Activated CD4-positive, alpha-beta T cell treated with anti-CD3 and anti-CD28 coated beads for 36 hours (primary cell): ENCODE measurements at regions not wholly inside any gene's neighbourhood (a gene's known extent, or its start where the extent isn't known, plus 50 kb on each side); places are given as distances from the start of the nearest gene placed in this dataset.

Source experiments
- ATAC-seq: fragments of 200-7000 bp; cut with Tn5 transposase; one replicate; pipeline ENCODE4 v1.10.0; 2021; ENCODE audit warnings: mild to moderate bottlenecking, moderate library complexity
- CTCF ChIA-PET: fragments of 350-600 bp; sonication (Branson Sonifier 250); formaldehyde crosslinking; loops from one replicate; lab custom pipeline; 2021; ENCODE audit warnings: antibody characterized with exemption; lab: Charles Lee
- POLR2A ChIA-PET: fragments of 350-600 bp; sonication (Branson Sonifier 250); formaldehyde crosslinking; loops from one replicate; lab custom pipeline; 2021; ENCODE audit warnings: antibody characterized with exemption, inconsistent platforms; lab: Charles Lee
- DNase-seq: peaks from one replicate; pipeline ENCODE4 v3.0.0-alpha.2; 2020
- H3K27ac Mint-ChIP-seq: one replicate; pipeline ENCODE4 v1.8.0; 2021; ENCODE audit warnings: mixed read lengths
- H3K27me3 Mint-ChIP-seq: one replicate; pipeline ENCODE4 v1.8.0; 2021; ENCODE audit warnings: mixed read lengths
- H3K36me3 Mint-ChIP-seq: one replicate; pipeline ENCODE4 v1.8.0; 2021; ENCODE audit warnings: low read depth, mixed read lengths
- H3K4me1 Mint-ChIP-seq: one replicate; pipeline ENCODE4 v1.8.0; 2021; ENCODE audit warnings: mixed read lengths
- H3K4me3 Mint-ChIP-seq: one replicate; pipeline ENCODE4 v1.8.0; 2021; ENCODE audit warnings: mild to moderate bottlenecking, moderate library complexity, mixed read lengths
- H3K9me3 Mint-ChIP-seq: one replicate; pipeline ENCODE4 v1.8.0; 2021; ENCODE audit warnings: low read depth, mixed read lengths
- intact Hi-C, 2 experiments: fragments of 100-400 bp; cut with DNase I in 1 of 2; cut with micrococcal nuclease in 1 of 2; formaldehyde crosslinking; loops; one replicate each; pipeline versions ENCODE4 v1.14.2 to v1.15.1; 2022 to 2024; cut with DNase I, micrococcal nuclease

DNA sequence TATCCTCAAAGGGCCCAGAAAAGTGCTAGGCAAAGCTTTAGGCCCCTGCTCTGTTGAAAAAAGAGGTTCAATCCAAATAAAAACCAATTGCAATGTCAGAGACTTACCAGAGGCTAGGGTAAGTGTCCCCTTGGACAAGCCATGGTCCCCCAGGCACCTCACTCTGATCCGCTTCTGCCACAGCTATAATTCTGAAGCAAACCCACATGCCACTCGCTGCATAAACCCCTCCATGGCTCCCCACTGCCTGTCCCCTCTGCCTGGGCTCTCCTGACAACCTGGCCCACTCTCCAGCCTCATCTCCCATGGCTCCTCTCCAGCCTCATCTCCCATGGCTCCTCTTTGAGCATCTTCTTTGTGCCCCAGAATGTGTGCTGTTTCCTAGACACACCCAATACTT lies 169.6 kb upstream of the TLE3 start:
- intact Hi-C loops: loop anchor here in 1 of 2 experiments (10.0 kb wide), 1 partner anchor 513 kb away; no protein-coding TSS in a partner anchor
- ChIA-PET CTCF (no interaction called here), POLR2A (no interaction called here)
- H3K9me3 Mint-ChIP-seq: no peaks in the 10 kb centered on the region
- H3K27ac Mint-ChIP-seq: no peak overlapping the region
- no peak for ATAC-seq
- peaks cover 49% of the 10 kb centered on the region for H3K4me1 Mint-ChIP-seq
- no peak for DNase-seq
- H3K36me3 Mint-ChIP-seq: no peaks in the 10 kb centered on the region
- peaks cover 15% of the 10 kb centered on the region for H3K27me3 Mint-ChIP-seq
- H3K4me3 Mint-ChIP-seq: no peak overlapping the region

DNA sequence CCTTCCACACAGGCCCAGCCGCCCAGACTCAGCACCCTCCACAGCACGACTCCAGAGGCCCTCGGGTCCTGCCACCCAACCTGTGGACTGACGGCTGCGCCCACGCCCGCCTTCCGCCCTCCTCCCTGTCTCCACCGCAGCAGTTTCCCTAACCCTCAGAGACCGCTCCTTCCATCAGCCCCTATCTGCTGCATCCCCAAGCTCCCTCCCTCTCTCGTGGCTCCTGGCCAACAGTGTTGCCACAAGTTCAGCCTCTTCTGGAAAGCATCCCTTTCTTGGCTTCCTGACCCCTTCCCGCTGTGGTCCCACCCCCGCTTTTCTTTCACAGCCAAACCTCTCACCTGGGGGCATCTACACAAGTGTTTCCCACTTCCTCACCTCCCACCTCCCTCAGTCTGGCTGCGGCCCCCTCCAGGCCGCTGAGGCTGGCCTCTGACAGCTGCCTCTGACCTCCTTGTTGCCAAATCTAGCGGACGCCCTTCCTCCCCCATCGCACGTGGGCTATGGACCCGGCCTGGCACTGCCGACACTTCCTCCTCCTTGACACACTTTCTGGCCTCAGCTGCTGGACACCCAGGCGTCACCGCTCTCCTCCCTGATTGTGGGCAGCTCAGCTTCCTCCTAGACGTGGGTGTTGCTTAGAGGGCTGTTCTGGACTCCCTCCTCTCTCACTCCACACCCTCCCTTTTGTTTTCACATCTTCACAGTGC lies 168.8 kb upstream of the TLE3 start:
- peaks cover 14% of the 10 kb centered on the region for H3K27me3 Mint-ChIP-seq
- ATAC-seq: no peak
- H3K9me3 Mint-ChIP-seq: no peaks in the 10 kb centered on the region
- H3K4me1 Mint-ChIP-seq: peaks cover 48% of the 10 kb centered on the region
- no peak overlapping the region for H3K4me3 Mint-ChIP-seq
- DNase-seq: no peak
- intact Hi-C loops: loop anchor here in 1 of 2 experiments (10.0 kb wide), 1 partner anchor 512 kb away; no protein-coding TSS in a partner anchor
- POLR2A ChIA-PET: no interaction called here
- no peaks in the 10 kb centered on the region for H3K36me3 Mint-ChIP-seq
- no peak overlapping the region for H3K27ac Mint-ChIP-seq
- CTCF ChIA-PET: no interaction called here

DNA sequence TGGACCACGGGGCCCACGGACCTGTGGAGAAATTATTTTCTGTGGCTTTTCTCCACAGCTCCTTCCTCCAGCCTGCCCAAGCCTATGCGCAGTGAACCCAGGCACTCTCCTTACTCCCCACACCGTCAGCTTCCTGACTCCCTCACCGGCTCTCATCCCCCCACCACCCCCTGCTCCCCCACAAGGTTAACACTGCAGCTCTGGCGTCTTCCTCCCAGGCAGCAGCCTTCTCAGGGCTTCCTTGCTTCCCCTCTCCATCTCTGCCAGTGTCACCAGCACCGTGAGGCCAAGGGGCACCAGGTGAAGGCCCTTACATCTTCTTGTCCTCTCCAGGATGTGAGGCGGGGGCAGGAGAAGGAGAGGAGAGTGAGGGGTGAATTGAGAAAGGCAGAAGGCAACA lies 168.3 kb upstream of the TLE3 start:
- H3K4me3 Mint-ChIP-seq: no peak overlapping the region

GRCh38 chr15:70265466-70265978 lies 167.8 kb upstream of the TLE3 start:
- POLR2A ChIA-PET: no interaction called here
- H3K27me3 Mint-ChIP-seq: peaks cover 14% of the 10 kb centered on the region
- intact Hi-C loops: loop anchor here in 1 of 2 experiments (10.0 kb wide), 1 partner anchor 511 kb away; no protein-coding TSS in a partner anchor

More for the DNA sequence above, 168.3 kb upstream of the TLE3 start:
- Mint-ChIP-seq H3K4me1 (peaks cover 42% of the 10 kb centered on the region), H3K9me3 (no peaks in the 10 kb centered on the region), H3K27me3 (peaks cover 14% of the 10 kb centered on the region), H3K36me3 (no peaks in the 10 kb centered on the region), H3K27ac (no peak overlapping the region)
- ChIA-PET POLR2A (no interaction called here), CTCF (interaction anchor here (0.7 kb wide), 1 partner anchor 32 kb away, joined by 4 read pairs; no protein-coding TSS in a partner anchor)
- ATAC-seq: no peak
- no peak for DNase-seq
- intact Hi-C loops: loop anchor here in 1 of 2 experiments (10.0 kb wide), 1 partner anchor 511 kb away; no protein-coding TSS in a partner anchor

DNA sequence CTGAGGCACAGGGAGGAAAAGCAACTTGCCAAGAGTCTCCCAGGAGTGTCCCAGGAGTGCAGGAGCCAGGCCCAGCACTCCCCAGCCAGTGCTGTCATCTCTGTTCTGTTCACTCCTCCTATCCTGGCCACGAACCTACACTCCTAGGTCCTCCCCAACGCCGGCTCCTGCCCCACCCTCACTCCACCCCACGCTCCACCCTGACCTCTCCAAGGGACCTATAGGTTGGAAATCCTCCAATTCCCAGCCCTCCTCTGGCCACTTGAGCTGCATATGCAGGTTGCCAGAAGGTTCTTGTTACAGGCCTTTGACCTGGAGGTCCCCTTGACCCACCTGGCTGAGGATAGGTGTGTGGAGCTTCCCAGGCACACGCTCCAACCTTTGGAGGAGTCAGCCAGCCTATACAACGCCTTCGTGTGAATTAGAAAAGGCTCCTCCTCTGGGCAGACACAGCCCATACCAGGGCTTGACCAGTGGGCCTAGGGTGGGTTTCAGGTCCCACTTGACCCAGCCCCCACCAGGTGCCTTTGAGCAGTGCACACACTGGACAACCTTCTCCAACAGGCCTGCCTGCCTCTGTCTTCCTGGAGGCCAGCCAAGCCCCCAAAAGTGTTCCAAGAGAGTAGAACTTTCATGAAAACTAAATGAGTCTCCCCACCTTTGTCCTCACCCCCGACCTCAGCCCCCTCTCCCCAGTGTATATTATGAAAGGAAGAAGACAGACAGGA lies 167.2 kb upstream of the TLE3 start:
- Mint-ChIP-seq H3K4me3 (no peak overlapping the region), H3K4me1 (peaks cover 39% of the 10 kb centered on the region), H3K9me3 (no peaks in the 10 kb centered on the region), H3K27me3 (peaks cover 13% of the 10 kb centered on the region), H3K36me3 (no peaks in the 10 kb centered on the region), H3K27ac (no peak overlapping the region)
- ATAC-seq (no peak), DNase-seq (no peak)
- intact Hi-C loops: loop anchor here in 1 of 2 experiments (10.0 kb wide), 1 partner anchor 510 kb away; no protein-coding TSS in a partner anchor
- ChIA-PET CTCF (interaction anchor here (0.7 to 1.1 kb wide), 2 partner anchors 202 to 404 kb away, joined by 3 to 4 read pairs; no protein-coding TSS in a partner anchor), POLR2A (no interaction called here)

More at GRCh38 chr15:70265466-70265978, 167.8 kb upstream of the TLE3 start:
- no peak for DNase-seq
- Mint-ChIP-seq H3K4me1 (peaks cover 39% of the 10 kb centered on the region), H3K9me3 (no peaks in the 10 kb centered on the region), H3K36me3 (no peaks in the 10 kb centered on the region), H3K4me3 (no peak overlapping the region), H3K27ac (no peak overlapping the region)
- CTCF ChIA-PET: interaction anchor here (0.7 to 1.1 kb wide), 2 partner anchors 33 to 201 kb away, joined by 4 read pairs; no protein-coding TSS in a partner anchor
- no peak for ATAC-seq

GRCh38 chr15:70264014-70264582 lies 166.4 kb upstream of the TLE3 start:
- intact Hi-C loops: loop anchor here in 1 of 2 experiments (10.0 kb wide), 1 partner anchor 509 kb away; no protein-coding TSS in a partner anchor
- ATAC-seq: no peak
- Mint-ChIP-seq H3K27ac (no peak overlapping the region), H3K4me3 (no peak overlapping the region), H3K27me3 (peaks cover 10% of the 10 kb centered on the region), H3K9me3 (no peaks in the 10 kb centered on the region), H3K4me1 (peaks cover 43% of the 10 kb centered on the region), H3K36me3 (no peaks in the 10 kb centered on the region)
- ChIA-PET CTCF (interaction anchor here (0.6 to 1.1 kb wide), 3 partner anchors 27 to 403 kb away, joined by 3 to 4 read pairs (median 3); no protein-coding TSS in a partner anchor), POLR2A (interaction anchor here (0.9 kb wide), 1 partner anchor 161 kb away, joined by 3 read pairs; no protein-coding TSS in a partner anchor)
- no peak for DNase-seq

GRCh38 chr15:70262591-70263274 lies 165.0 kb upstream of the TLE3 start:
- intact Hi-C loops: loop anchor here in 1 of 2 experiments (10.0 kb wide), 1 partner anchor 508 kb away; no protein-coding TSS in a partner anchor
- H3K4me1 Mint-ChIP-seq: peaks cover 49% of the 10 kb centered on the region
- H3K27me3 Mint-ChIP-seq: peaks cover 9% of the 10 kb centered on the region
- no peak for ATAC-seq
- H3K36me3 Mint-ChIP-seq: no peaks in the 10 kb centered on the region
- H3K27ac Mint-ChIP-seq: no peak overlapping the region
- no peak overlapping the region for H3K4me3 Mint-ChIP-seq
- CTCF ChIA-PET: interaction anchor here (0.5 to 0.6 kb wide), 2 partner anchors 197 to 322 kb away, joined by 3 read pairs; no protein-coding TSS in a partner anchor
- POLR2A ChIA-PET: no interaction called here
- DNase-seq: no peak
- no peaks in the 10 kb centered on the region for H3K9me3 Mint-ChIP-seq

GRCh38 chr15:70262171-70262570 lies 164.5 kb upstream of the TLE3 start:
- Mint-ChIP-seq H3K36me3 (no peaks in the 10 kb centered on the region), H3K9me3 (no peaks in the 10 kb centered on the region), H3K27ac (no peak overlapping the region), H3K4me3 (no peak overlapping the region), H3K4me1 (peaks cover 49% of the 10 kb centered on the region), H3K27me3 (peaks cover 5% of the 10 kb centered on the region)
- ATAC-seq (no peak), DNase-seq (no peak)
- intact Hi-C loops: loop anchor here in 1 of 2 experiments (10.0 kb wide), 1 partner anchor 507 kb away; no protein-coding TSS in a partner anchor
- ChIA-PET CTCF (interaction anchor here (0.6 kb wide), 1 partner anchor 197 kb away, joined by 3 read pairs; no protein-coding TSS in a partner anchor), POLR2A (no interaction called here)

DNA sequence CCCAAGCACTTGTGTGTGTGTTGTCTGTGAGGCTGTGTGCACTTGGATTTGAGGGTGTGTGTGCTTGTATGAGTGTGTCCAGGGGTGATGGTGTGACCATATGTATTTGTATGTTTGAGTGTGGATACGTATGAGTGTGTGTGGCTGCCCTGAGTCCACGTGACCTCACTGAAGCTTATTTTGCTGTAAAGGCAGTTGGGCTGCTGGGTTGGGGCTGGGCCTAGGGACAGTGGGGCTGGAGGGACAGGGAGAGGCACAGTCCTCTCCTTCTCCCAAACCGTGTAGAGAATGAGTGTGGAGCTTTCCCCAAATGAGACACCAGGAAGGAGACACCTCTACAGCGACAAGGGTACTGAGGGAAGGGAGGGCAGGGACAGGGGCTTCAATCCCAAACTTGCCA lies 163.4 kb upstream of the TLE3 start:
- ATAC-seq: no peak
- Mint-ChIP-seq H3K27me3 (peaks cover 5% of the 10 kb centered on the region), H3K9me3 (peaks cover 2% of the 10 kb centered on the region), H3K4me3 (no peak overlapping the region), H3K36me3 (no peaks in the 10 kb centered on the region), H3K4me1 (peaks cover 40% of the 10 kb centered on the region), H3K27ac (no peak overlapping the region)
- POLR2A ChIA-PET: no interaction called here
- DNase-seq: no peak
- CTCF ChIA-PET: no interaction called here
- intact Hi-C loops: loop anchor here in 1 of 2 experiments (10.0 kb wide), 1 partner anchor 506 kb away; no protein-coding TSS in a partner anchor

GRCh38 chr15:70260580-70260979 lies 162.9 kb upstream of the TLE3 start:
- intact Hi-C loops: loop anchor here in 1 of 2 experiments (10.0 kb wide), 1 partner anchor 506 kb away; no protein-coding TSS in a partner anchor
- peaks cover 36% of the 10 kb centered on the region for H3K4me1 Mint-ChIP-seq
- ATAC-seq: no peak

More at GRCh38 chr15:70260580-70260979, 162.9 kb upstream of the TLE3 start:
- Mint-ChIP-seq H3K9me3 (peaks cover 2% of the 10 kb centered on the region), H3K27me3 (peaks cover 3% of the 10 kb centered on the region), H3K36me3 (no peaks in the 10 kb centered on the region), H3K4me3 (no peak overlapping the region), H3K27ac (no peak overlapping the region)
- POLR2A ChIA-PET: no interaction called here
- no peak for DNase-seq
- CTCF ChIA-PET: no interaction called here
